ENCODE measurements at regions not wholly inside any gene's neighbourhood (a gene's known extent, or its start where the extent isn't known, plus 50 kb on each side); places are given as distances from the start of the nearest gene placed in this dataset.

DNA sequence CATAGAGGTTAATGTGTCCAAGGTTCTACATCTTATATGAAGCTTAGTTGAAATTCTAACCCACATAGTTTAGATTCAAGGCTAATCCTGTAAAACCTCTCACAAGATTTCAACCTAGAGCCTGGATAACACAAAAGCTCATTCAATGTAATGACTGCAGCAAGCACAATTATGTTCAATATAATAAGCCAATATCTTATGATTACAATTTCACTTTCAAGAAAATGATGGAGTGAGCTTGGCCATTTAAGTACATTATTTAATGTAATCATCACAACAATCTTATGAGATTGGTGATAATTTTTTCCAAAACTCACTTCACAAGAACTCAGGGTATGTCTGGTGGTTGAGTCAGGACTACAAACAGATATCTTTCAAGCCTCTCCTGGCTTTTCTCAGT lies 1140.8 kb upstream of the WWC1 start:
- TF ChIP-seq ZNF70 (CRISPR knock-in tag; IDR thresholded peaks at IDR 0.05) = no peak
- no peak for TF ChIP-seq TOX (CRISPR knock-in tag; IDR thresholded peaks at IDR 0.05; ENCODE audit: borderline replicate concordance)

All from SK-N-SH treated with all-trans-retinoic acid at 6 μM for 48 hours (cell line).